ENCODE measurements at regions not wholly inside any gene's neighbourhood (a gene's known extent, or its start where the extent isn't known, plus 50 kb on each side); places are given as distances from the start of the nearest gene placed in this dataset.

DNA sequence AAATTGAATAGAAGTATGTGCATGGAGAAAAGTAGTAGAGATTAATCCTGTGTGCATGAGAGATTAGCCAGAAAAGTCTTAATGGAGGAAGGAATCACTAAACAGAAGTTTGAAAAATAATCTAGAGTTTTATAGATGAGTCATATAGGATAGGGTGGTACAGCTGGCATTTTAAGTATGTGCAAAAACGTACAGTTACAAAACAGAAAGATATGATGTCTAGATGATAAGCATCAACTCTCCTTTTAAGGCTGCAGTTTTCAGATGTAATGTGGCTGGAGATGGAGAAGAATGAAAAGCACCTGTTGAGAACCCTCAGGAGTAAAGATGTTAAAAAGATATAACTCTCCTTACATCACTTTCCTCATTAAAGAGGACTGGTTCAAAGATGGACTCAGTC is 271.3 kb downstream of the STK31 start:
- H3K4me3 ChIP-seq (ENCODE audit: low read depth, low read length), result no peak overlapping the region
- DNase-seq (ENCODE audit: low read depth), result no peak
- TF ChIP-seq, protein P1, sequence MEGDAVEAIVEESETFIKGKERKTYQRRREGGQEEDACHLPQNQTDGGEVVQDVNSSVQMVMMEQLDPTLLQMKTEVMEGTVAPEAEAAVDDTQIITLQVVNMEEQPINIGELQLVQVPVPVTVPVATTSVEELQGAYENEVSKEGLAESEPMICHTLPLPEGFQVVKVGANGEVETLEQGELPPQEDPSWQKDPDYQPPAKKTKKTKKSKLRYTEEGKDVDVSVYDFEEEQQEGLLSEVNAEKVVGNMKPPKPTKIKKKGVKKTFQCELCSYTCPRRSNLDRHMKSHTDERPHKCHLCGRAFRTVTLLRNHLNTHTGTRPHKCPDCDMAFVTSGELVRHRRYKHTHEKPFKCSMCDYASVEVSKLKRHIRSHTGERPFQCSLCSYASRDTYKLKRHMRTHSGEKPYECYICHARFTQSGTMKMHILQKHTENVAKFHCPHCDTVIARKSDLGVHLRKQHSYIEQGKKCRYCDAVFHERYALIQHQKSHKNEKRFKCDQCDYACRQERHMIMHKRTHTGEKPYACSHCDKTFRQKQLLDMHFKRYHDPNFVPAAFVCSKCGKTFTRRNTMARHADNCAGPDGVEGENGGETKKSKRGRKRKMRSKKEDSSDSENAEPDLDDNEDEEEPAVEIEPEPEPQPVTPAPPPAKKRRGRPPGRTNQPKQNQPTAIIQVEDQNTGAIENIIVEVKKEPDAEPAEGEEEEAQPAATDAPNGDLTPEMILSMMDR (IDR thresholded peaks at IDR 0.05; ENCODE audit: insufficient read depth, low read length), result no peak

DNA sequence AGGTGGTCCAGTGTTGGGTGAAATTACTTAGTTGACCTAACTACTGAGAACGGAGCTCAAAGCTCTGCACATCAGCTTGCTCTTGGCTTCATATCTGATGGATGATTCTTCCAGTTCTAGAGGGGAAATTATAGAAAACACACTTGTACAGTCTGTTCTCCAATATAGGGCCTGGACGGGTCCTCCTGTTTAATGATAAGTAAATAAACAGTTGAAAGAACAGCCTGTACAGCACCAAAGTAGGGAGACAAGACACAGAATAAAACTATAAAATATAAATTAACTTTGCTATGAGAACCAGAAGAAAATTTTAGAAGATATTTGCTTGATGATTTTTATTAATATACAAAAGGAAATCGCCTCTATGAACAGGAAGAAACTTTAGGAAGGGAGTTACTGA is 271.7 kb downstream of the STK31 start:
- H3K4me3 ChIP-seq (ENCODE audit: low read depth, low read length), result no peak overlapping the region
- no peak for DNase-seq (ENCODE audit: low read depth)
- TF ChIP-seq, protein P1 (IDR thresholded peaks at IDR 0.05; ENCODE audit: insufficient read depth, low read length), result no peak

DNA sequence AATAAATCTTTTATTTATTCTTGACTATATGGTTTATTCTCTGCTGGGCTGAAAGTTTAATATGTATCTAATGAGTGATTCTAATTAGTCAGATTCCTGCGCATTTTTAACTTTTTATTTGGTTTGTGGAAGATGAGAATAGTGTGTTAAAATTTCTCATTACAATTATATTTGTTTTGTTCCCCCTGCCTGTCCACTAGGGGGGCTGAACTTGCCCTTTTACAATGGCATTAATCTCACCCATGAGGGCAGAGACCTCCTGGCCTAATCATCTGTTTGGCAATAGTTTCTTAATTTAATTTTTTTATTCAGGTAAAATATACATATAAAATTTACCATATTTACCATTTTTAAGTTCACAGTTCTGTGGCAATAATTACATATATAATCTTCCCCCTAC is 278.5 kb upstream of the NPY start:
- no peak overlapping the region for H3K4me3 ChIP-seq (ENCODE audit: low read depth, low read length)
- TF ChIP-seq, protein P1 (IDR thresholded peaks at IDR 0.05; ENCODE audit: insufficient read depth, low read length), result no peak
- no peak for DNase-seq (ENCODE audit: low read depth)

DNA sequence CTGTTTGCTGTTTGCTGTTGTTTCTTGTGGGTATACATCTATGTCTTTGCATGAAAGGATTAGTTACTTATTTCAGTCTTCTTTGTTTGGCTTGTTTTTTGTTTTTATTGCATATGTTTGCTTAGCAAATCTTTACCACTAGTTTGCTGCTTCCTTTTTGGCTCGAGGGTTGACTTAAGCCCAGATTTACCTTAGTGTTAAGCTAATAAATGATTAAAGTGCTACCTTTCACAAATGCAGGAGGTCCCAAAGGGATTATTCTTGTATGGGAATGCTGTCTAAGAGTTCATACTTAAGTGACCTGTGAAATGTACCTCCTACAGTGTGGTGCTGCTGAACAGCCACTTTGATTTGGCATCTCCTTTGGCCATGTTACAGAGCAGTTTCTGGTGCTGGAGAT is 273.5 kb upstream of the NPY start:
- TF ChIP-seq, protein P1 (IDR thresholded peaks at IDR 0.05; ENCODE audit: insufficient read depth, low read length), result no peak
- no peak for DNase-seq (ENCODE audit: low read depth)
- H3K4me3 ChIP-seq (ENCODE audit: low read depth, low read length), result no peak overlapping the region

DNA sequence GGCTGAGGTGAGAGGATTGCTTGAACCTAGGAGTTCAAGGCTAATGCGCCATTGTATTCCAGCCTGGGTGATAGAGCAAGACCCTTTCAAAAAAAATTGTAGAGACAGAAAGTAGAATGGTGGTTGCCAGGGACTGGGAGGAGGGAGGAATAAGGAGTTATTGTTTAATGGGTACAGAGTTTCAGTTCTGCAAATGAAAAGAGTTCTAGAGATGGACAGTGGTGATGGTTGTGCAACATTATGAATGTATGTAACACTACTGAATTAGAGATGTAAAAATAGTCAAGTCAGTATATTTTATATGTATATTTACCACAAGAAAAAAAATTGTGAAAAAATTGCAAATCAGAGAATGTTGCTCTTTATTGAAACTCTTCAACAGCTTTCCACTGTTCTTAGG is 266.5 kb upstream of the NPY start:
- TF ChIP-seq, protein P1 (IDR thresholded peaks at IDR 0.05; ENCODE audit: insufficient read depth, low read length), result no peak
- H3K4me3 ChIP-seq (ENCODE audit: low read depth, low read length), result no peak overlapping the region

DNA sequence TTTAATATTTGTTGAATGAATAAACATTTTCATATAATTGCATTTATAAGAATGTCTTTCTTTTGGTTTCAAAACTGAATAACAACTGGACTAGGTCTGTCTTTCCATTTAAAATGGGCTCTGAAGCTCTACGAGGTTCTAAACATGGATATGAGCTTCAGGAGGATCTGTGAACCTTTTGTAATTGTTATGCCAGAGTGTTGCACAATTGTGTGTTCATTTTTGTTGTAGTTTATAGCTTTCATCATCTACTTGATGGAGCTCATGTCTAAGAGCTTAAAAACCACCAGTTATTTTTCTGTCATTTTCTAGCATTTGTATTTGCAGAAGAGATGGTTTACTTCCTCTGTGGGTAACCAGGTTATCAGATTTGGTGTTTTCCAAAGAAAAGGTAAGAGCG is 265.7 kb upstream of the NPY start:
- no peak overlapping the region for H3K4me3 ChIP-seq (ENCODE audit: low read depth, low read length)
- DNase-seq (ENCODE audit: low read depth), result no peak
- TF ChIP-seq, protein P1 (IDR thresholded peaks at IDR 0.05; ENCODE audit: insufficient read depth, low read length), result no peak

More for the DNA sequence above, 266.5 kb upstream of the NPY start:
- DNase-seq (ENCODE audit: low read depth), result no peak

DNA sequence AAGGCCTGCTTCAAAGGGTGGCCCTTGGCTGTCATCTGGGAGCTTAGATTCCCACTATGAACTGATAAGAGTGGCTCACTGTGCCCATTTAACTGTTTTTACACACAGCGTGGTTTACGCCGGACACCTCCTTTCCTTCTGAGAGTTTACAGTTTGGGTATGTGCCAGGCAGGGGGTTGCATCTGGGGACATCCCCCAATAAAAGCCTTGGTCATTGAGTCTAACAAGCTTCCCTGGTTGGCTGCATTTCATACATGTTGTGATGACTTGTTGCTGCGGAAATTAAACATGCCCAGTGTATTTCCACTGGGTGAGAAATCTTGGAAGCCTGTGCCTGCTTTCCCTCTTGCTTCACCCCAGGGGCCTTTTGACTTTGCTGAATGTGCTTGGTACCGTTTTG is 264.1 kb upstream of the NPY start:
- no peak overlapping the region for H3K4me3 ChIP-seq (ENCODE audit: low read depth, low read length)
- TF ChIP-seq, protein P1 (IDR thresholded peaks at IDR 0.05; ENCODE audit: insufficient read depth, low read length), result no peak
- no peak for DNase-seq (ENCODE audit: low read depth)
